Kidney (tissue), 13 donors: ENCODE measurements at regions not wholly inside any gene's neighbourhood (a gene's known extent, or its start where the extent isn't known, plus 50 kb on each side); places are given as distances from the start of the nearest gene placed in this dataset.

Experiments
- DNase-seq, 5 donors: peaks; one replicate each; pipeline ENCODE4 v3.0.0-alpha.2; 2013 to 2020
- FAIRE-seq: peaks from 2 replicates; lab custom pipeline; 2012; peaks lifted over from hg19 to GRCh38; lab: Jason Lieb, UNC
- H3K27ac ChIP-seq, 2 donors: one replicate each; pipeline ENCODE4 v1.7.0; 2013; ENCODE audit warnings: low read depth in 2 of 2, low read length in 2 of 2, inconsistent platforms in 1 of 2
- H3K27me3 ChIP-seq: one replicate; pipeline ENCODE4 v1.7.1; 2013; ENCODE audit warnings: low read length, inconsistent platforms; ENCODE audit not compliant: control insufficient read depth, insufficient read depth
- H3K36me3 ChIP-seq, 3 donors: one replicate each; pipeline versions ENCODE4 v1.7.0 to v1.7.1; 2013; ENCODE audit warnings: low read length in 3 of 3, control low read depth in 1 of 3, inconsistent platforms in 1 of 3; ENCODE audit not compliant: insufficient read depth in 3 of 3, control insufficient read depth in 2 of 3
- H3K4me1 ChIP-seq, 3 donors: one replicate each; pipeline versions ENCODE4 v1.7.0 to v1.7.1; 2013; ENCODE audit warnings: low read length in 3 of 3, inconsistent platforms in 1 of 3, low read depth in 1 of 3; ENCODE audit not compliant: control insufficient read depth in 2 of 3, insufficient read depth in 2 of 3
- H3K4me3 ChIP-seq, 3 donors: one replicate each; pipeline versions ENCODE4 v1.7.0 to v1.8.1; 2013; ENCODE audit warnings: low read length in 3 of 3, control low read depth in 1 of 3, inconsistent platforms in 1 of 3
- H3K9ac ChIP-seq, 3 donors: one replicate each; pipeline versions ENCODE4 v1.7.0 to v1.7.1; 2013; ENCODE audit warnings: low read length in 3 of 3, control low read depth in 1 of 3, inconsistent platforms in 1 of 3
- H3K9me3 ChIP-seq, 3 donors: one replicate each; pipeline versions ENCODE4 v1.7.0 to v1.7.1; 2013; ENCODE audit warnings: low read length in 3 of 3, control low read depth in 1 of 3, inconsistent platforms in 1 of 3; ENCODE audit not compliant: control insufficient read depth in 2 of 3, insufficient read depth in 1 of 3
- CTCF ChIP-seq: IDR thresholded peaks from 3 replicates; pipeline ENCODE4 v1.5.1; 2012; ENCODE audit warnings: mild to moderate bottlenecking, moderate library complexity, borderline replicate concordance; ENCODE audit not compliant: insufficient read depth; ENCODE audit errors: extremely low read depth
- intact Hi-C: fragments of 100-400 bp; cut with DNase I; formaldehyde crosslinking; loops from one replicate; pipeline ENCODE4 v1.11.1; 2022
- donor health status: control.
- donor health status: control.
- donor health status: control.
- donor health status: control.
- donor health status: control.
- donor health status: DM: yes; HTN: yes; CAD: no.
- donor health status: Normal renal cell carcinoma (clear cell type).

DNA sequence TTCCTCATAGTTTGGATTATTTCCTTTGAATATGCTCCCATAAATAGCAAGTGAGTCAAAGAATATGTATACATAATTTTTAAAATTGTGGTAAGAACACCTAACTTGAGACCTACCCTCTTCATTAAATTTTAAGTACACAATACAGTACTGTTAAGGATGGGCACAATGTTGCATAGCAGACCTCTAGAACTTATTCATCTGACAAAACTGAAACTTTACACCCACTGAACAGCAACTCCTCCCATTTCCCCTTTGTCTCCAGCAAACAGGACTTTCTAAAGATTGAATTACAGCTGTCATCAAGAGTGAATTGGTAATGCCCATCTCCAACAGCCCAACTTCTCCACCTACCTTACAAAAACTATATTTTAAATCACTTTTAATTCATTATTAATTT is 388.9 kb downstream of the HTR1A start:
- no peak overlapping the region for H3K9ac ChIP-seq
- H3K9me3 ChIP-seq = peaks cover 0 to 2% (median 0%) of the 10 kb centered on the region in 3 donors
- H3K36me3 ChIP-seq = no peaks in the 10 kb centered on the region
- no peaks in the 10 kb centered on the region for H3K4me1 ChIP-seq
- no peak for TF ChIP-seq CTCF
- intact Hi-C loops = no loop called here
- H3K27me3 ChIP-seq = no peaks in the 10 kb centered on the region
- no peak overlapping the region for H3K4me3 ChIP-seq
- H3K27ac ChIP-seq = no peak overlapping the region
- no peak for DNase-seq
- FAIRE-seq = no peak

DNA sequence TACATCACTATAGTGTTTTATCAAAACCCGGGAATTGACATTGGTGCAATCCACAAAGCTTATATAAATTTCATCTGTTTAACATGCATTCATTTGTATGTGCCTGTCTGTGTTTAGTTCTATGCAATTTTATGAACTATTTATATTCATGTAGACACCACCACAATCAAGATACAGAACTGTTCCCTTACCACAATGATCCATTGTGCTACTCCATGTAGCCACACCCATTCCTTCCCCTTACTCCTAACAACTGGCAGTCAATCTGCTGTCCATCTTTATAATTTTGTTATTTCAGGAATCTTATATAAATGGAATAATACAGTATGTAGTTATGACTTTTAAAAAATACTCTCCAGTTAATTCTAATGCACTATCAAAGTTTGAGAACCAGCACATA is 389.5 kb downstream of the HTR1A start:
- no peak overlapping the region for H3K9ac ChIP-seq
- FAIRE-seq = no peak
- no peaks in the 10 kb centered on the region for H3K27me3 ChIP-seq
- no peak overlapping the region for H3K27ac ChIP-seq
- no peak for DNase-seq
- H3K4me3 ChIP-seq = no peak overlapping the region
- H3K36me3 ChIP-seq = no peaks in the 10 kb centered on the region
- TF ChIP-seq CTCF = no peak
- no peaks in the 10 kb centered on the region for H3K4me1 ChIP-seq
- intact Hi-C loops = no loop called here
- H3K9me3 ChIP-seq = peaks cover 0 to 2% (median 0%) of the 10 kb centered on the region in 3 donors

DNA sequence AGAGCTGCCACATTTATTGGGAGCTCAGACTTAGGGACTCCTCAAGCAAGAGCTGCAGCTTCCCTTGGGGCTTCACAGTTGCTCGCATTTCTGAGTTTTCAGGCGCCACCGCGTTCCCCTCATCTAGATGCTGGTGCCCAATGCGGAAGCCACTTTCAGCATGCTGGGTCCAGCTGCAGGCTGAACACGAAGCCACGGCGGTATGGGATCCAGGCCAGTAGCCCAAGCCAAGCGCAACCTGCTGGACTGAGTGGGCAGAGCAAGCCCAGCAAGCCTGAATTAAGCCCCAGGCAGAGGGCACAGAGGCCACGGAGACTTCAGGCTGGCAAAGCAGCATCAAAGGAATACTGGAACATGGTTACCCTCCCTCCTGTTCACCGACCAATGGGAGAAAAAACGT is 391.5 kb downstream of the HTR1A start:
- intact Hi-C loops = no loop called here
- peaks cover 0 to 2% (median 0%) of the 10 kb centered on the region in 3 donors for H3K9me3 ChIP-seq
- no peak overlapping the region for H3K27ac ChIP-seq
- H3K27me3 ChIP-seq = no peaks in the 10 kb centered on the region
- H3K4me1 ChIP-seq = no peaks in the 10 kb centered on the region
- no peak for TF ChIP-seq CTCF
- H3K4me3 ChIP-seq = no peak overlapping the region
- no peak overlapping the region for H3K9ac ChIP-seq
- H3K36me3 ChIP-seq = no peaks in the 10 kb centered on the region
- FAIRE-seq (no peak), DNase-seq (peak in 1 of 5 donors; percentile 43)

GRCh38 chr5:63564789-63565188 is 397.5 kb downstream of the HTR1A start:
- Histone ChIP-seq H3K27me3 (no peaks in the 10 kb centered on the region), H3K9me3 (peaks cover 0 to 12% (median 0%) of the 10 kb centered on the region in 3 donors), H3K4me3 (no peak overlapping the region), H3K9ac (no peak overlapping the region), H3K36me3 (no peaks in the 10 kb centered on the region), H3K4me1 (no peaks in the 10 kb centered on the region), H3K27ac (no peak overlapping the region)
- TF ChIP-seq CTCF = no peak
- DNase-seq (no peak), FAIRE-seq (no peak)
- intact Hi-C loops = no loop called here
